Dermis microvascular lymphatic vessel endothelial cell (primary cell): ENCODE measurements at regions not wholly inside any gene's neighbourhood (a gene's known extent, or its start where the extent isn't known, plus 50 kb on each side); places are given as distances from the start of the nearest gene placed in this dataset.
"Not testable (repeated sequence)": the region's sequence is repeated elsewhere in the genome, so short reads cannot be mapped to it uniquely, and the experiment has no call there.

ENCODE experiments used
- DNase-seq, 2 donors: peaks; one replicate each; pipeline versions ENCODE4 v3.0.0 to v3.0.0-alpha.2; 2010; ENCODE audit warnings: low read depth in 2 of 2

GRCh38 chr3:177886501-177886900 is 649.7 kb upstream of the KCNMB2 start:
- DNase-seq, result no peak

- DNase-seq, result no peak
Observed at GRCh38 chr3:177887475-177887874, 648.8 kb upstream of the KCNMB2 start.

GRCh38 chr3:177889161-177889560 is 647.1 kb upstream of the KCNMB2 start:
- DNase-seq, result no peak

- DNase-seq, result no peak
Observed at GRCh38 chr3:177889652-177890358, 646.4 kb upstream of the KCNMB2 start.

GRCh38 chr3:177890359-177890683 is 645.9 kb upstream of the KCNMB2 start:
- DNase-seq, result no peak

GRCh38 chr3:177891569-177891968 is 644.7 kb upstream of the KCNMB2 start:
- DNase-seq, result not testable (repeated sequence)

GRCh38 chr3:177893331-177893730 is 642.9 kb upstream of the KCNMB2 start:
- DNase-seq, result peak in 1 of 2 donors; percentile 35

GRCh38 chr3:177894081-177894728 is 642.0 kb upstream of the KCNMB2 start:
- DNase-seq, result peak; percentile 74 to 92

- no peak for DNase-seq
Observed at GRCh38 chr3:177898185-177898584, 638.1 kb upstream of the KCNMB2 start.

GRCh38 chr3:177899275-177900067 is 636.8 kb upstream of the KCNMB2 start:
- no peak for DNase-seq

- no peak for DNase-seq
Observed at GRCh38 chr3:177902876-177903275, 633.4 kb upstream of the KCNMB2 start.

GRCh38 chr3:177904621-177905020 is 631.6 kb upstream of the KCNMB2 start:
- DNase-seq, result no peak

GRCh38 chr3:177905173-177906125 is 630.8 kb upstream of the KCNMB2 start:
- peak; percentile 19 to 73 for DNase-seq

GRCh38 chr3:177906126-177906511 is 630.1 kb upstream of the KCNMB2 start:
- no peak for DNase-seq

- DNase-seq, result no peak
Observed at GRCh38 chr3:177906578-177907229, 629.5 kb upstream of the KCNMB2 start.

GRCh38 chr3:177909530-177909929 is 626.7 kb upstream of the KCNMB2 start:
- not testable (repeated sequence) for DNase-seq

GRCh38 chr3:177914224-177914623 is 622.0 kb upstream of the KCNMB2 start:
- DNase-seq, result no peak

GRCh38 chr3:177916461-177916860 is 619.8 kb upstream of the KCNMB2 start:
- DNase-seq, result no peak

- DNase-seq, result no peak
Observed at GRCh38 chr3:177917234-177917861, 618.9 kb upstream of the KCNMB2 start.

GRCh38 chr3:177921153-177921552 is 615.1 kb upstream of the KCNMB2 start:
- DNase-seq, result no peak
